ENCODE measurements at regions not wholly inside any gene's neighbourhood (a gene's known extent, or its start where the extent isn't known, plus 50 kb on each side); places are given as distances from the start of the nearest gene placed in this dataset.
"Not testable (repeated sequence)": the region's sequence is repeated elsewhere in the genome, so short reads cannot be mapped to it uniquely, and the experiment has no call there.

DNA sequence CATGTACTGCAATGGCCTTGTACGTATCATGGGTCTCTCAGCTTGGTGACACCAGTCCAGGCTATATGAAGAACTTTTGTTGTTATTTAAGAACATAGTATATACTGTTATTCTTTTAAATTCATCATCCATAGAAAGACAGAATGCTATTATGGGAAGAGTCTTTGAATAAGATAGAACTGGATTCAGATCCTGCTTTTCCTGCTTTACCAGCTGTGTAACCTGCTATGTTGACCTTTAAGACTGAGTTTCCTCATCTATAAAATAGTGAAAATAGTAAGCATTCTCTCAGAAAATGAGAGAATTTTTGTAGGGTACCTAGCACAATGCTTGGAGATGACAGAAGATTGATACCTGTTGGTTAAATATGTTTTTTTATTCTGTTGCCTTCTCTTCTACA is 204.1 kb upstream of the TBL1XR1 start:
- no peak for DNase-seq (ENCODE audit: low read depth)
- TF ChIP-seq CTCF (IDR thresholded peaks at IDR 0.05; ENCODE audit: low read depth, low read length, missing control alignments), result no peak
- no peak overlapping the region for H3K4me3 ChIP-seq (ENCODE audit: low read depth, low read length)

- H3K4me3 ChIP-seq (ENCODE audit: low read depth, low read length), result no peak overlapping the region
- TF ChIP-seq CTCF (IDR thresholded peaks at IDR 0.05; ENCODE audit: low read depth, low read length, missing control alignments), result no peak
- no peak for DNase-seq (ENCODE audit: low read depth)
These were observed 205.3 kb upstream of the TBL1XR1 start for GRCh38 chr3:177402533-177402932.

- no peak for DNase-seq (ENCODE audit: low read depth)
- TF ChIP-seq CTCF (IDR thresholded peaks at IDR 0.05; ENCODE audit: low read depth, low read length, missing control alignments), result no peak
- H3K4me3 ChIP-seq (ENCODE audit: low read depth, low read length), result no peak overlapping the region
These were observed 207.9 kb upstream of the TBL1XR1 start for GRCh38 chr3:177405191-177405672.

GRCh38 chr3:177410730-177411129 is 213.4 kb upstream of the TBL1XR1 start:
- no peak for DNase-seq (ENCODE audit: low read depth)
- H3K4me3 ChIP-seq (ENCODE audit: low read depth, low read length), result no peak overlapping the region
- no peak for TF ChIP-seq CTCF (IDR thresholded peaks at IDR 0.05; ENCODE audit: low read depth, low read length, missing control alignments)

GRCh38 chr3:177411201-177411600 is 213.9 kb upstream of the TBL1XR1 start:
- DNase-seq (ENCODE audit: low read depth), result no peak
- TF ChIP-seq CTCF (IDR thresholded peaks at IDR 0.05; ENCODE audit: low read depth, low read length, missing control alignments), result no peak
- no peak overlapping the region for H3K4me3 ChIP-seq (ENCODE audit: low read depth, low read length)

GRCh38 chr3:177412677-177413170 is 215.4 kb upstream of the TBL1XR1 start:
- not testable (repeated sequence) for DNase-seq (ENCODE audit: low read depth); H3K4me3 ChIP-seq (ENCODE audit: low read depth, low read length)

- no peak for DNase-seq (ENCODE audit: low read depth)
- H3K4me3 ChIP-seq (ENCODE audit: low read depth, low read length), result no peak overlapping the region
- TF ChIP-seq CTCF (IDR thresholded peaks at IDR 0.05; ENCODE audit: low read depth, low read length, missing control alignments), result no peak
These were observed 216.8 kb upstream of the TBL1XR1 start for GRCh38 chr3:177414093-177414492.

All from GM12864 (cell line).